GM12892 (cell line): ENCODE measurements at regions not wholly inside any gene's neighbourhood (a gene's known extent, or its start where the extent isn't known, plus 50 kb on each side); places are given as distances from the start of the nearest gene placed in this dataset.

Experiments
- DNase-seq: peaks from one replicate; pipeline ENCODE4 v3.0.0; 2011; ENCODE audit not compliant: insufficient read length
- FAIRE-seq: peaks from 2 replicates; lab custom pipeline; 2011; peaks lifted over from hg19 to GRCh38; lab: Jason Lieb, UNC
- POLR2A ChIP-seq: IDR thresholded peaks from 2 replicates; pipeline ENCODE4 v1.6.1; 2011; ENCODE audit warnings: low read depth, low read length, control low read depth
- POLR2AphosphoS5 ChIP-seq: IDR thresholded peaks from 2 replicates; pipeline ENCODE4 v1.6.1; 2011; ENCODE audit warnings: low read depth, low read length, control low read depth
- TAF1 ChIP-seq: IDR thresholded peaks from 2 replicates; pipeline ENCODE4 v1.6.1; 2011; ENCODE audit warnings: low read depth, mild to moderate bottlenecking, control low read depth, low read length, borderline replicate concordance

DNA sequence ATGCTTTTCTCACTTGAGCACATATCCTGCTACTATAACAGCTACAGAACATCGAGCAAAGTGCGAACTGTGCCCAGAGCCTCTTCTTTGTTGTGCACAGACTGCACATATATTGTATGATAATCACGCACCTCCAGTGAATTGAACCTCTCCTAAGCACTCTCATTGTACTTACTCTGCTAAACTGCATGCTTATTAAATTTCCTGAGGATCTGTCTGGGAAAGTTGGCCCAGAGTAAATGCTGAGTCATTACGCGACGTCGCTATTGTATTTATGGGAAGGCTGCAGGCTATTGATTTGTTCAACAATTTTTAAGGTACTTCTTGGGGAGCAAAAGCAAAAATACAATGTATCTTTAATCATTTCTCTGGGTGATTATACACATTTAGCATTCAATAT, 399.6 kb upstream of the DSEL start:
- FAIRE-seq (no peak), DNase-seq (no peak)
- no peak for TF ChIP-seq TAF1
- no peak for TF ChIP-seq POLR2A
- no peak for TF ChIP-seq POLR2AphosphoS5

GRCh38 chr18:67913040-67913439, 396.5 kb upstream of the DSEL start:
- TF ChIP-seq POLR2AphosphoS5 = no peak
- DNase-seq (no peak), FAIRE-seq (no peak)

GRCh38 chr18:67901573-67901972, 385.1 kb upstream of the DSEL start:
- TF ChIP-seq POLR2AphosphoS5 = no peak
- no peak for TF ChIP-seq TAF1
- no peak for TF ChIP-seq POLR2A
- DNase-seq = no peak
- no peak for FAIRE-seq

- TF ChIP-seq POLR2AphosphoS5 (no peak), TAF1 (no peak), POLR2A (no peak)
- no peak for DNase-seq
Measured at GRCh38 chr18:67896451-67896850, 379.9 kb upstream of the DSEL start.

GRCh38 chr18:67893916-67894315, 377.4 kb upstream of the DSEL start:
- TF ChIP-seq POLR2AphosphoS5 (no peak), POLR2A (no peak), TAF1 (no peak)
- DNase-seq = no peak
- no peak for FAIRE-seq

More at GRCh38 chr18:67896451-67896850, 379.9 kb upstream of the DSEL start:
- no peak for FAIRE-seq

- FAIRE-seq = no peak
Measured at GRCh38 chr18:67876871-67877270, 360.4 kb upstream of the DSEL start.

GRCh38 chr18:67875944-67876343, 359.4 kb upstream of the DSEL start:
- FAIRE-seq (no peak), DNase-seq (no peak)
- TF ChIP-seq TAF1 (no peak), POLR2A (no peak), POLR2AphosphoS5 (no peak)

More at GRCh38 chr18:67876871-67877270, 360.4 kb upstream of the DSEL start:
- no peak for DNase-seq
- no peak for TF ChIP-seq POLR2AphosphoS5
- TF ChIP-seq TAF1 = no peak
- no peak for TF ChIP-seq POLR2A

DNA sequence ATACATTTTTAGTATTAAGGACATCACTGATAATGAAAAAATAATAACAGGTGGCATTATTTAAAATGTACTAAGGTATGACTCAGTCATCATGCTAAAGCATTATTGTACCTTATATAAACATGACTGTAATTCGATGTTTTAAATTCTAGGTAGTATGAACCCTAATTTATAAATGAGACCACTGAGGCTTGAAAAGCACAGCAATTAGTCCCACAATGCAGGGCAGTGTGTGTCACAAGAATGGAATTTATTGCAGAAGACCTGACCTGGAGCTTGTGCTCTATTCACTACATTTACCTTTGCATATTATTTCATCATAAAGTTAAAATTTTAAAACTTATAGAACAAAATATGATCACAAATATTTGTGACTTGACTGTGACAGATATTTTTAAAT, 358.5 kb upstream of the DSEL start:
- FAIRE-seq (no peak), DNase-seq (no peak)
- TF ChIP-seq POLR2A (no peak), TAF1 (no peak), POLR2AphosphoS5 (no peak)

DNA sequence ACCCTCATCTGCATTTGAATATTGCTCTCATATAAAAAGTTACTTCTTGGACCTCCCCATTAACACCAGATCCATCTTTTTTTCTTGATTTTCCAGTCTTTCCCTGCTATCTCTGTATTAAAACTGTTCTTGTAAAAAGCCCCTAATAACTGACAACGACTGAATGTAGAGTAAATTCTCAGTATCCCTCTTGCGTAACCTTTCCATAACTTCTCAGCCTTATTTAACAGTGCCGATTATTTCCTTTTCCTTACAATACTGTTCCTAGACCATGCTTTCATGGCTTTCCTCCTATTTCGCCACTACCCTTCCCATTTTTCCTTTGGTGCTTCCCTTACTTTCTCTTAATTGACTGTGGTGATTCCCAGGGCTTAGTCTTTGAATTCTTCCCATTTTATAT, 348.9 kb upstream of the DSEL start:
- no peak for FAIRE-seq
- no peak for TF ChIP-seq POLR2AphosphoS5
- TF ChIP-seq TAF1 = no peak
- no peak for TF ChIP-seq POLR2A
- DNase-seq = no peak

- no peak for TF ChIP-seq POLR2AphosphoS5
- no peak for TF ChIP-seq TAF1
- TF ChIP-seq POLR2A = no peak
- FAIRE-seq = no peak
- DNase-seq = no peak
Measured at GRCh38 chr18:67864677-67865340, 348.3 kb upstream of the DSEL start.

DNA sequence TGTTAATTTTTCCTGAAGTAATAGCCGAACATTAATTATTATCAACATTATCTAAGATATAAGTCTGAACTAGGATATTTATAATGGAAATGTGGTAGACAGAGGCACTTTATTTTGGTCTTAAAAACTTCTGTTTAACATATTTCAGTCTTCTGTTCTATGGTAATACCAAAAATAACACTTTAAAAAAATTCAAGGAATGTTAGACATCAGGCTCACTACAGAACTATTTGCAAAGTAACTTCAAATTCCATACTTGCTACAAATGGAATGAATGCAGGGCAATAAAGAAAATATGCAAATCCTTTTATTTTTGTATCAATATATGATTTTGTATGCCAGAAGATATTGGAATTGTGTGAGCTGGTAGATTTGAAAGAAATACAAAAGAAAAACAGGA, 345.5 kb upstream of the DSEL start:
- DNase-seq (no peak), FAIRE-seq (no peak)
- TF ChIP-seq POLR2A (no peak), TAF1 (no peak), POLR2AphosphoS5 (no peak)

GRCh38 chr18:67854340-67854739, 337.8 kb upstream of the DSEL start:
- DNase-seq (no peak), FAIRE-seq (no peak)
- TF ChIP-seq TAF1 (no peak), POLR2A (no peak), POLR2AphosphoS5 (no peak)

DNA sequence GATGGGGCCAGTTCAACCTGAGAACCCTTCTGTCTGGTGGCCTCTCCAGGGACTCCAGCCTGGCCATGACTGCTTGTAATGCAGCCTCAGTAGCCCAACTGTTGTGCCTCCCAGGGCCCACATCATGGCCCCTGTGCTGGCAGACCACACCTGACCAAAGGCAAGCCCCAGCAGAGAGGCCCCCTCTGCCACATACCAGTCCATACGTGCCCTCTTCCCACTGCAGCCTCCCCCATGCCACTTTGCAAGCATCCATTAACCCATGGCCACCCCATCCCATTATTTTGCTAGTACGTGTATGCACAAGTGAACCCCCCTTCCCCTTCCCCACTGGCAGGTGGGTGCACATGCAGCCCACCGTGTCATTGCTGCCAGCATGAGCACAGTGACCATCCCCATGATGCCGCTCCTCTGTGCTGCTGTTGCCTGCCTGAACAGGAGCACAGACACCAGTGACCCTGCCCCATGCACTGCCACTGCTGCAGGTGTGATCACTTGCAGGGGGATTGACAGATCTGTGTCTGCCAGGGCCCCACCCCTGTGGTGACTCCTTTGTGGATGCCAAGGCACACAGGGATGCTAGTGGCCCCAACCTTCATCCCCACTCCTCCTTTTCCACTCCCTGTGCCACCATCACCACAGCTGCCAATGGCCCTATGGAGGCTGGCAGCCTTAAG, 330.0 kb upstream of the DSEL start:
- FAIRE-seq (no peak), DNase-seq (no peak)
- no peak for TF ChIP-seq POLR2A
- TF ChIP-seq TAF1 = no peak
- no peak for TF ChIP-seq POLR2AphosphoS5
